ENCODE measurements at regions not wholly inside any gene's neighbourhood (a gene's known extent, or its start where the extent isn't known, plus 50 kb on each side); places are given as distances from the start of the nearest gene placed in this dataset.

- no peak for ATAC-seq
- no peak for DNase-seq
- H3K36me3 ChIP-seq (replicated peaks in 1 of 2; ENCODE audit: insufficient read depth in 1 of 2, low read depth in 2 of 2), result no peaks in the 10 kb centered on the region
- no peak overlapping the region for H3K27ac ChIP-seq
- no peaks in the 10 kb centered on the region for H3K27me3 ChIP-seq
- WGBS, 2 donors, result 81 to 83% methylated on average over 2 of the region's 2 CpGs
- no peak overlapping the region for H3K4me3 ChIP-seq
- H3K9me3 ChIP-seq, result no peaks in the 10 kb centered on the region
- no peaks in the 10 kb centered on the region for H3K4me1 ChIP-seq
- intact Hi-C loops (cut with DNase I), result loop anchor here (10.0 kb wide), 1 partner anchor 88 kb away; no protein-coding TSS in a partner anchor
- no peak for TF ChIP-seq POLR2A (IDR thresholded peaks at IDR 0.05)
- TF ChIP-seq CTCF (IDR thresholded peaks at IDR 0.05), result no peak
These were observed 52.0 kb upstream of the RYK start for GRCh38 chr3:134302674-134303073.

GRCh38 chr3:134300520-134300919 is 49.9 kb upstream of the RYK start:
- Histone ChIP-seq H3K27ac (no peak overlapping the region), H3K27me3 (no peaks in the 10 kb centered on the region), H3K9me3 (no peaks in the 10 kb centered on the region), H3K4me3 (no peak overlapping the region), H3K36me3 (replicated peaks in 1 of 2; ENCODE audit: insufficient read depth in 1 of 2, low read depth in 2 of 2) (no peaks in the 10 kb centered on the region), H3K4me1 (no peaks in the 10 kb centered on the region)
- intact Hi-C loops (cut with DNase I), result loop anchor here (10.0 kb wide), 1 partner anchor 86 kb away; no protein-coding TSS in a partner anchor
- DNase-seq (no peak), ATAC-seq (no peak)
- 83 to 100% methylated on average over 3 of the region's 3 CpGs for WGBS, 2 donors
- TF ChIP-seq CTCF (IDR thresholded peaks at IDR 0.05) (no peak), POLR2A (IDR thresholded peaks at IDR 0.05) (no peak)

Measured in body of pancreas (tissue), 4 donors.